ENCODE measurements at regions not wholly inside any gene's neighbourhood (a gene's known extent, or its start where the extent isn't known, plus 50 kb on each side); places are given as distances from the start of the nearest gene placed in this dataset.

GRCh38 chr12:108046135-108046534 lies 83.0 kb upstream of the WSCD2 start (continued):
- TF ChIP-seq, protein P1, sequence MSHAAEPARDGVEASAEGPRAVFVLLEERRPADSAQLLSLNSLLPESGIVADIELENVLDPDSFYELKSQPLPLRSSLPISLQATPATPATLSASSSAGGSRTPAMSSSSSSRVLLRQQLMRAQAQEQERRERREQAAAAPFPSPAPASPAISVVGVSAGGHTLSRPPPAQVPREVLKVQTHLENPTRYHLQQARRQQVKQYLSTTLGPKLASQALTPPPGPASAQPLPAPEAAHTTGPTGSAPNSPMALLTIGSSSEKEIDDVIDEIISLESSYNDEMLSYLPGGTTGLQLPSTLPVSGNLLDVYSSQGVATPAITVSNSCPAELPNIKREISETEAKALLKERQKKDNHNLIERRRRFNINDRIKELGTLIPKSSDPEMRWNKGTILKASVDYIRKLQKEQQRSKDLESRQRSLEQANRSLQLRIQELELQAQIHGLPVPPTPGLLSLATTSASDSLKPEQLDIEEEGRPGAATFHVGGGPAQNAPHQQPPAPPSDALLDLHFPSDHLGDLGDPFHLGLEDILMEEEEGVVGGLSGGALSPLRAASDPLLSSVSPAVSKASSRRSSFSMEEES (CRISPR knock-in tag; IDR thresholded peaks at IDR 0.05) = peak; percentile 98
- TF ChIP-seq HMG20B (CRISPR knock-in tag; IDR thresholded peaks at IDR 0.05) = no peak

GRCh38 chr12:108046650-108047049 lies 82.4 kb upstream of the WSCD2 start:
- ATAC-seq = no peak
- no TSS peak for BruUV-seq (replicated peaks)
- in situ Hi-C loops (cut with MboI) (no loop called here), intact Hi-C loops (cut with micrococcal nuclease) (no loop called here)
- peak overlapping the region in 1 of 2 experiments; percentile 74; a peak in 1 of 4 replicates for H3K9ac ChIP-seq (ENCODE audit: insufficient read depth in 1 of 2, low read depth in 2 of 2, low read length in 2 of 2)
- peak overlapping the region; percentile 57 for H3K4me2 ChIP-seq (ENCODE audit: insufficient read depth, low read length)
- H3K27me3 ChIP-seq (ENCODE audit: control insufficient read depth in 2 of 2, insufficient read depth in 2 of 2, low read length in 2 of 2) = peaks cover 5 to 23% of the 10 kb centered on the region in 2 experiments; a peak in 4 of 5 replicates
- no peaks in the 10 kb centered on the region for H3K79me2 ChIP-seq (ENCODE audit: control insufficient read depth, insufficient read depth, low read length)
- POLR2A ChIA-PET = interaction anchor here (1.1 to 1.3 kb wide), 2 partner anchors 21 to 57 kb away, joined by 3 read pairs; no protein-coding TSS in a partner anchor
- H3K27ac ChIP-seq (ENCODE audit: extremely low read depth, low read depth, low read length) = no peak overlapping the region
- peaks cover 2 to 5% of the 10 kb centered on the region in 2 experiments; a peak in 2 of 5 replicates for H3K4me1 ChIP-seq (replicated peaks in 1 of 2; ENCODE audit: control insufficient read depth in 2 of 2, insufficient read depth in 2 of 2, low read length in 2 of 2)
- peak overlapping the region; percentile 72 for H2AFZ ChIP-seq (ENCODE audit: low read depth, low read length)
- no peaks in the 10 kb centered on the region for H4K20me1 ChIP-seq (replicated peaks; ENCODE audit: control insufficient read depth, insufficient read depth, low read length)
- H3K4me3 ChIP-seq = no peak overlapping the region
- no peaks in the 10 kb centered on the region for H3K9me1 ChIP-seq (ENCODE audit: control insufficient read depth, insufficient read depth, low read length)
- no peaks in the 10 kb centered on the region for H3K36me3 ChIP-seq (ENCODE audit: control insufficient read depth, insufficient read depth, low read length)
- no peaks in the 10 kb centered on the region for H3K9me3 ChIP-seq (replicated peaks; ENCODE audit: control insufficient read depth, insufficient read depth, low read depth, low read length)
- FAIRE-seq = no peak
- WGBS (ENCODE audit: insufficient coverage, low coverage, missing lambda C conversion rate) = 3% methylated on average over 10 of the region's 12 CpGs
- CTCF ChIA-PET (ENCODE audit: low intra/inter-chr PET ratio) = no interaction called here
- TF ChIP-seq COPS2 (conservative IDR thresholded peaks at IDR 0.05) = no peak
- no peak for TF ChIP-seq SIX5 (IDR thresholded peaks at IDR 0.05; ENCODE audit: borderline replicate concordance in 1 of 2, insufficient read depth in 1 of 2, low read depth in 1 of 2, low read length in 2 of 2)
- TF ChIP-seq NR3C1 (CRISPR knock-in tag; IDR thresholded peaks at IDR 0.05) = no peak
- TF ChIP-seq ZNF444 (CRISPR knock-in tag; IDR thresholded peaks at IDR 0.05) = no peak
- no peak for TF ChIP-seq SREBF2 (CRISPR knock-in tag; IDR thresholded peaks at IDR 0.05)
- TF ChIP-seq CBX2 (IDR thresholded peaks at IDR 0.05; ENCODE audit: insufficient read depth, low read length, poor library complexity, severe bottlenecking) = no peak
- no peak for TF ChIP-seq ZNF655 (CRISPR knock-in tag; IDR thresholded peaks at IDR 0.05)
- no peak for TF ChIP-seq BRF1 (IDR thresholded peaks at IDR 0.05; ENCODE audit: borderline replicate concordance, extremely low read depth, insufficient read length)
- no peak for TF ChIP-seq U2AF1 (optimal IDR thresholded peaks at IDR 0.05; ENCODE audit: low read depth, low read length)
- TF ChIP-seq FOXK2 (conservative IDR thresholded peaks at IDR 0.05 in 1 of 2, IDR thresholded peaks at IDR 0.05 in 1 of 2; ENCODE audit: low read depth in 2 of 2) = no peak
- no peak for TF ChIP-seq NEUROD1 (IDR thresholded peaks at IDR 0.05; ENCODE audit: borderline replicate concordance, low read depth, low read length, partially characterized antibody)
- no peak for TF ChIP-seq ZNF780A (CRISPR knock-in tag; IDR thresholded peaks at IDR 0.05)
- TF ChIP-seq CBFA2T2 (conservative IDR thresholded peaks at IDR 0.05) = no peak
- TF ChIP-seq NFIC (IDR thresholded peaks at IDR 0.05) = no peak
- TF ChIP-seq ZNF76 (CRISPR knock-in tag; IDR thresholded peaks at IDR 0.05; ENCODE audit: borderline replicate concordance) = no peak
- DNase-seq (ENCODE audit: extremely low read depth in 1 of 4, low spot score in 3 of 4) = no peak

Data from K562 (cell line).